Stimulated activated naive CD8-positive, alpha-beta T cell treated with anti-CD3 and anti-CD28 coated beads, Interleukin-15, amount 100 ng/mL, for 72 hours (primary cell): ENCODE measurements at regions not wholly inside any gene's neighbourhood (a gene's known extent, or its start where the extent isn't known, plus 50 kb on each side); places are given as distances from the start of the nearest gene placed in this dataset.

Experiments
- ATAC-seq: fragments of 150-1000 bp; cut with Tn5 transposase; 2 replicates; pipeline ENCODE4 v1.10.0; 2021; ENCODE audit warnings: mild to moderate bottlenecking, moderate library complexity
- DNase-seq, 2 donors: peaks; one replicate each; pipeline ENCODE4 v3.0.0; 2021 to 2022
- H3K27ac Mint-ChIP-seq, 2 donors: one replicate each; pipeline ENCODE4 v1.8.0; 2022; ENCODE audit warnings: mild to moderate bottlenecking in 2 of 2, mixed read lengths in 2 of 2, moderate library complexity in 2 of 2
- H3K27me3 Mint-ChIP-seq: one replicate; pipeline ENCODE4 v1.8.0; 2022; ENCODE audit warnings: mixed read lengths
- H3K4me1 Mint-ChIP-seq: one replicate; pipeline ENCODE4 v1.8.0; 2022; ENCODE audit warnings: mild to moderate bottlenecking, mixed read lengths
- H3K4me3 Mint-ChIP-seq, 2 donors: one replicate each; pipeline ENCODE4 v1.8.0; 2022; ENCODE audit warnings: mild to moderate bottlenecking in 2 of 2, mixed read lengths in 2 of 2, moderate library complexity in 1 of 2
- H3K9me3 Mint-ChIP-seq, 2 donors: one replicate each; pipeline ENCODE4 v1.8.0; 2022; ENCODE audit warnings: mixed read lengths in 2 of 2

GRCh38 chr5:124859027-124859426 is 112.6 kb upstream of the ZNF608 start:
- H3K4me1 Mint-ChIP-seq = no peaks in the 10 kb centered on the region
- no peak overlapping the region for H3K27ac Mint-ChIP-seq
- H3K9me3 Mint-ChIP-seq = peaks cover 4 to 5% of the 10 kb centered on the region in 2 donors
- DNase-seq (no peak), ATAC-seq (no peak)
- H3K27me3 Mint-ChIP-seq = no peaks in the 10 kb centered on the region
- H3K4me3 Mint-ChIP-seq = no peak overlapping the region

GRCh38 chr5:124859556-124860290 is 113.3 kb upstream of the ZNF608 start:
- ATAC-seq = no peak
- Mint-ChIP-seq H3K9me3 (peaks cover 4 to 5% of the 10 kb centered on the region in 2 donors), H3K27ac (no peak overlapping the region), H3K4me3 (no peak overlapping the region), H3K4me1 (no peaks in the 10 kb centered on the region), H3K27me3 (no peaks in the 10 kb centered on the region)
- no peak for DNase-seq

- H3K27me3 Mint-ChIP-seq = no peaks in the 10 kb centered on the region
- no peak for DNase-seq
- H3K4me3 Mint-ChIP-seq = no peak overlapping the region
- ATAC-seq = no peak
- H3K4me1 Mint-ChIP-seq = no peaks in the 10 kb centered on the region
- H3K27ac Mint-ChIP-seq = no peak overlapping the region
- peaks cover 4 to 6% of the 10 kb centered on the region in 2 donors for H3K9me3 Mint-ChIP-seq
Observed at GRCh38 chr5:124860291-124860655, 113.8 kb upstream of the ZNF608 start.

- DNase-seq (no peak), ATAC-seq (no peak)
- no peak overlapping the region for H3K4me3 Mint-ChIP-seq
- peaks cover 7% of the 10 kb centered on the region for H3K4me1 Mint-ChIP-seq
- H3K27me3 Mint-ChIP-seq = no peaks in the 10 kb centered on the region
- H3K27ac Mint-ChIP-seq = no peak overlapping the region
- peaks cover 0 to 14% of the 10 kb centered on the region in 2 donors for H3K9me3 Mint-ChIP-seq
Observed at GRCh38 chr5:124865066-124865465, 118.6 kb upstream of the ZNF608 start.

GRCh38 chr5:124865603-124866354 is 119.3 kb upstream of the ZNF608 start:
- H3K4me3 Mint-ChIP-seq = no peak overlapping the region
- no peak for DNase-seq
- peaks cover 7% of the 10 kb centered on the region for H3K4me1 Mint-ChIP-seq
- no peak overlapping the region for H3K27ac Mint-ChIP-seq
- H3K9me3 Mint-ChIP-seq = peaks cover 0 to 14% of the 10 kb centered on the region in 2 donors
- H3K27me3 Mint-ChIP-seq = no peaks in the 10 kb centered on the region
- ATAC-seq = no peak

GRCh38 chr5:124866355-124867136 is 120.1 kb upstream of the ZNF608 start:
- ATAC-seq (no peak), DNase-seq (no peak)
- Mint-ChIP-seq H3K27me3 (no peaks in the 10 kb centered on the region), H3K9me3 (peaks cover 0 to 14% of the 10 kb centered on the region in 2 donors), H3K4me3 (no peak overlapping the region), H3K27ac (no peak overlapping the region), H3K4me1 (peaks cover 7% of the 10 kb centered on the region)

GRCh38 chr5:124867137-124867704 is 120.8 kb upstream of the ZNF608 start:
- no peak overlapping the region for H3K4me3 Mint-ChIP-seq
- DNase-seq (no peak), ATAC-seq (no peak)
- H3K27me3 Mint-ChIP-seq = no peaks in the 10 kb centered on the region
- peaks cover 0 to 9% of the 10 kb centered on the region in 2 donors for H3K9me3 Mint-ChIP-seq
- H3K4me1 Mint-ChIP-seq = peaks cover 7% of the 10 kb centered on the region
- no peak overlapping the region for H3K27ac Mint-ChIP-seq

- no peaks in the 10 kb centered on the region for H3K27me3 Mint-ChIP-seq
- H3K9me3 Mint-ChIP-seq = peaks cover 0 to 9% of the 10 kb centered on the region in 2 donors
- DNase-seq = no peak
- peaks cover 7% of the 10 kb centered on the region for H3K4me1 Mint-ChIP-seq
- no peak overlapping the region for H3K4me3 Mint-ChIP-seq
- ATAC-seq = no peak
- H3K27ac Mint-ChIP-seq = no peak overlapping the region
Observed at GRCh38 chr5:124868676-124869075, 122.2 kb upstream of the ZNF608 start.

- no peak for ATAC-seq
Observed at GRCh38 chr5:124869426-124870033, 123.1 kb upstream of the ZNF608 start.

GRCh38 chr5:124870070-124870469 is 123.6 kb upstream of the ZNF608 start:
- no peak for ATAC-seq
- DNase-seq = no peak
- Mint-ChIP-seq H3K9me3 (peaks cover 0 to 9% of the 10 kb centered on the region in 2 donors), H3K4me3 (no peak overlapping the region), H3K4me1 (peaks cover 7% of the 10 kb centered on the region), H3K27ac (no peak overlapping the region), H3K27me3 (no peaks in the 10 kb centered on the region)

More at GRCh38 chr5:124869426-124870033, 123.1 kb upstream of the ZNF608 start:
- DNase-seq = no peak
- Mint-ChIP-seq H3K4me1 (peaks cover 7% of the 10 kb centered on the region), H3K27ac (no peak overlapping the region), H3K4me3 (no peak overlapping the region), H3K9me3 (peaks cover 0 to 9% of the 10 kb centered on the region in 2 donors), H3K27me3 (no peaks in the 10 kb centered on the region)

- no peaks in the 10 kb centered on the region for H3K9me3 Mint-ChIP-seq
- H3K4me1 Mint-ChIP-seq = peaks cover 7% of the 10 kb centered on the region
- H3K27ac Mint-ChIP-seq = no peak overlapping the region
- no peaks in the 10 kb centered on the region for H3K27me3 Mint-ChIP-seq
- DNase-seq (no peak), ATAC-seq (no peak)
- H3K4me3 Mint-ChIP-seq = no peak overlapping the region
Observed at GRCh38 chr5:124871303-124871702, 124.9 kb upstream of the ZNF608 start.

- Mint-ChIP-seq H3K4me1 (no peaks in the 10 kb centered on the region), H3K27me3 (no peaks in the 10 kb centered on the region), H3K27ac (no peak overlapping the region), H3K9me3 (no peaks in the 10 kb centered on the region), H3K4me3 (no peak overlapping the region)
- no peak for DNase-seq
- no peak for ATAC-seq
Observed at GRCh38 chr5:124872086-124872485, 125.6 kb upstream of the ZNF608 start.

- no peaks in the 10 kb centered on the region for H3K9me3 Mint-ChIP-seq
- H3K4me3 Mint-ChIP-seq = no peak overlapping the region
- no peak for DNase-seq
- no peaks in the 10 kb centered on the region for H3K27me3 Mint-ChIP-seq
- no peak for ATAC-seq
- no peaks in the 10 kb centered on the region for H3K4me1 Mint-ChIP-seq
- H3K27ac Mint-ChIP-seq = no peak overlapping the region
Observed at GRCh38 chr5:124872615-124873014, 126.2 kb upstream of the ZNF608 start.

GRCh38 chr5:124873188-124873587 is 126.7 kb upstream of the ZNF608 start:
- no peaks in the 10 kb centered on the region for H3K4me1 Mint-ChIP-seq
- DNase-seq = no peak
- H3K4me3 Mint-ChIP-seq = no peak overlapping the region
- no peaks in the 10 kb centered on the region for H3K27me3 Mint-ChIP-seq
- H3K27ac Mint-ChIP-seq = no peak overlapping the region
- ATAC-seq = no peak
- H3K9me3 Mint-ChIP-seq = no peaks in the 10 kb centered on the region

- Mint-ChIP-seq H3K4me1 (no peaks in the 10 kb centered on the region), H3K27me3 (no peaks in the 10 kb centered on the region), H3K9me3 (no peaks in the 10 kb centered on the region), H3K4me3 (no peak overlapping the region), H3K27ac (no peak overlapping the region)
- ATAC-seq (no peak), DNase-seq (no peak)
Observed at GRCh38 chr5:124873713-124874112, 127.3 kb upstream of the ZNF608 start.
